K562 (cell line): ENCODE measurements at regions not wholly inside any gene's neighbourhood (a gene's known extent, or its start where the extent isn't known, plus 50 kb on each side); places are given as distances from the start of the nearest gene placed in this dataset.

Experiments used
- ATAC-seq: fragments of 200-7000 bp; cut with Tn5 transposase; 3 replicates; pipeline ENCODE4 v1.9.1; 2020; ENCODE audit warnings: moderate library complexity
- BruUV-seq: library from RNA; stranded (reverse); fragments of 400-500 nt; replicated peaks from 2 replicates; lab custom pipeline; 2021; lab: Mats Ljungman, UMichigan
- CTCF ChIA-PET: fragments of 300-600 bp; formaldehyde crosslinking; extraction: SDS; loops from one replicate; lab custom pipeline; 2021; ENCODE audit warnings: low intra/inter-chr PET ratio; lab: Yijun Ruan, JAX
- POLR2A ChIA-PET: fragments of 300-600, 350-650 bp; sonication (Branson Sonifier 250); formaldehyde crosslinking; extraction: SDS; loops from one replicate; lab custom pipeline; 2021; ENCODE audit warnings: antibody characterized with exemption, inconsistent platforms; lab: Yijun Ruan, JAX
- DNase-seq, 4 experiments: peaks; one replicate each; pipeline versions ENCODE4 v3.0.0 to v3.0.0-alpha.2; 2011 to 2018; ENCODE audit warnings: low spot score in 3 of 4, mixed read lengths in 3 of 4; ENCODE audit errors: extremely low read depth in 1 of 4
- FAIRE-seq: peaks from 2 replicates; lab custom pipeline; 2011; peaks lifted over from hg19 to GRCh38; lab: Jason Lieb, UNC
- H2AFZ ChIP-seq: 2 replicates; pipeline ENCODE4 v1.6.0; 2011; ENCODE audit warnings: low read depth, low read length, control low read depth, inconsistent platforms
- H3K27ac ChIP-seq: fragments of 200-600 bp; 3 replicates; pipeline ENCODE4 v1.8.0; 2011; ENCODE audit warnings: low read depth, mild to moderate bottlenecking, control low read depth, inconsistent platforms, low read length, moderate library complexity, mixed read lengths; ENCODE audit errors: extremely low read depth
- H3K27me3 ChIP-seq, 2 experiments: fragments of 300-600 bp in 1 of 2; 2 replicates in 1 of 2; 3 replicates in 1 of 2; pipeline versions ENCODE4 v1.6.0 to v1.8.0; 2011; ENCODE audit warnings: inconsistent platforms in 2 of 2, low read length in 2 of 2, mild to moderate bottlenecking in 1 of 2, mixed read lengths in 1 of 2, moderate library complexity in 1 of 2; ENCODE audit not compliant: control insufficient read depth in 2 of 2, insufficient read depth in 2 of 2
- H3K36me3 ChIP-seq: fragments of 300-600 bp; 3 replicates; pipeline ENCODE4 v1.8.0; 2011; ENCODE audit warnings: mild to moderate bottlenecking, low read length, inconsistent platforms; ENCODE audit not compliant: control insufficient read depth, insufficient read depth
- H3K4me1 ChIP-seq, 2 experiments: fragments of 200-600 bp in 1 of 2; replicated peaks in 1 of 2; 2 replicates in 1 of 2; 3 replicates in 1 of 2; pipeline versions ENCODE4 v1.5.1 to v1.8.0; 2011; ENCODE audit warnings: inconsistent platforms in 2 of 2, low read length in 2 of 2, mild to moderate bottlenecking in 1 of 2, mixed read lengths in 1 of 2, moderate library complexity in 1 of 2; ENCODE audit not compliant: control insufficient read depth in 2 of 2, insufficient read depth in 2 of 2
- H3K4me2 ChIP-seq: 2 replicates; pipeline ENCODE4 v1.6.1; 2011; ENCODE audit warnings: low read length, control low read depth, inconsistent platforms, mixed read lengths; ENCODE audit not compliant: insufficient read depth
- H3K4me3 ChIP-seq: fragments of 200-600 bp; sonication (generic), shearing (Covaris generic); 2 replicates; pipeline ENCODE4 v1.5.1; 2016; ENCODE audit warnings: control low read depth, inconsistent platforms
- H3K79me2 ChIP-seq: fragments of 200-600 bp; 3 replicates; pipeline ENCODE4 v1.8.0; 2011; ENCODE audit warnings: low read length, inconsistent platforms; ENCODE audit not compliant: control insufficient read depth, insufficient read depth
- H3K9ac ChIP-seq, 2 experiments: 2 replicates each; pipeline versions ENCODE4 v1.6.0 to v1.6.1; 2011; ENCODE audit warnings: low read depth in 2 of 2, low read length in 2 of 2, control low read depth in 1 of 2, inconsistent platforms in 1 of 2, mild to moderate bottlenecking in 1 of 2, mixed read lengths in 1 of 2; ENCODE audit not compliant: insufficient read depth in 1 of 2
- H3K9me1 ChIP-seq: one replicate; pipeline ENCODE4 v1.6.0; 2011; ENCODE audit warnings: inconsistent platforms, mild to moderate bottlenecking, low read length, moderate library complexity; ENCODE audit not compliant: control insufficient read depth, insufficient read depth
- H3K9me3 ChIP-seq: replicated peaks from 2 replicates; pipeline ENCODE4 v1.5.1; 2011; ENCODE audit warnings: low read depth, low read length, inconsistent platforms; ENCODE audit not compliant: control insufficient read depth, insufficient read depth
- H4K20me1 ChIP-seq: replicated peaks from 2 replicates; pipeline ENCODE4 v1.6.1; 2011; ENCODE audit warnings: low read length, inconsistent platforms, mixed read lengths; ENCODE audit not compliant: control insufficient read depth, insufficient read depth
- CHD4 ChIP-seq: fragments of 200-600 bp; sonication (generic); IDR thresholded peaks from 3 replicates; pipeline ENCODE4 v1.6.1; 2012; ENCODE audit warnings: low read depth, mild to moderate bottlenecking, mixed read lengths, low read length, inconsistent platforms; ENCODE audit not compliant: insufficient read depth, insufficient replicate concordance, poor library complexity, severe bottlenecking
- EWSR1 ChIP-seq: fragments of 450-650 bp; IDR thresholded peaks from 2 replicates; pipeline ENCODE4 v1.6.1; 2018; ENCODE audit warnings: borderline replicate concordance, mild to moderate bottlenecking, low read depth, moderate library complexity; ENCODE audit not compliant: partially characterized antibody
- GATAD2B ChIP-seq: fragments of 450-650 bp; IDR thresholded peaks from 2 replicates; pipeline ENCODE4 v1.6.1; 2017; ENCODE audit warnings: mild to moderate bottlenecking, borderline replicate concordance
- GTF2F1 ChIP-seq: IDR thresholded peaks from 2 replicates; pipeline ENCODE4 v1.6.1; 2011; ENCODE audit warnings: low read depth, low read length, improper control_type of control experiment
- HDAC2 ChIP-seq: fragments of 450-650 bp; IDR thresholded peaks from 2 replicates; pipeline ENCODE4 v1.6.1; 2016; ENCODE audit warnings: mild to moderate bottlenecking
- ILK ChIP-seq: fragments of 450-650 bp; IDR thresholded peaks from 2 replicates; pipeline ENCODE4 v1.6.1; 2016; ENCODE audit warnings: missing genetic modification characterization, low read depth, mild to moderate bottlenecking, missing compliant biosample characterization, moderate library complexity, borderline replicate concordance
- PHB ChIP-seq: fragments of 250-450 bp; sonication (Bioruptor Pico); IDR thresholded peaks from 2 replicates; pipeline ENCODE4 v1.5.0; 2021
- PHF8 ChIP-seq: fragments of 200-600 bp; sonication (generic); IDR thresholded peaks from 2 replicates; pipeline ENCODE4 v1.6.1; 2012; ENCODE audit warnings: mixed run types, mild to moderate bottlenecking, inconsistent platforms, low read length, moderate library complexity, borderline replicate concordance
- STAT5A ChIP-seq: IDR thresholded peaks from 2 replicates; pipeline ENCODE4 v1.6.1; 2012; ENCODE audit warnings: low read length, inconsistent platforms, borderline replicate concordance
- ZNF668 ChIP-seq: fragments of 250-450 bp; sonication (Bioruptor Pico); IDR thresholded peaks from 2 replicates; pipeline ENCODE4 v1.8.0; 2022; ENCODE audit warnings: mild to moderate bottlenecking, inconsistent platforms
- WGBS: fragments of 100-300 bp; shearing (Covaris generic); methylation state at CpG from one replicate; pipeline ENCODE4 v1.1.6; 2016; ENCODE audit warnings: low coverage, mixed read lengths; ENCODE audit not compliant: insufficient coverage; ENCODE audit errors: missing lambda C conversion rate; 5-methylcytosine and 5-hydroxymethylcytosine counted together
- in situ Hi-C: fragments of 300-500 bp; cut with MboI; formaldehyde crosslinking; loops from 4 replicates; pipeline ENCODE4 v1.15.0; 2018; ENCODE audit warnings: inconsistent platforms, mixed read lengths
- intact Hi-C: fragments of 100-400 bp; cut with micrococcal nuclease; formaldehyde crosslinking; loops from 2 replicates; pipeline ENCODE4 v1.14.2; 2022
- TF ChIP-seq, protein P1 (sequence below): sonication (generic); formaldehyde crosslinking; IDR thresholded peaks from 2 replicates; pipeline ENCODE4 v1.8.1; 2023; ENCODE audit warnings: mild to moderate bottlenecking, missing genetic modification reagents
- TF ChIP-seq, protein P2 (sequence below): fragments of 450-650 bp; IDR thresholded peaks from 2 replicates; pipeline ENCODE4 v1.6.1; 2017; ENCODE audit warnings: antibody characterized with exemption, mild to moderate bottlenecking

DNA sequence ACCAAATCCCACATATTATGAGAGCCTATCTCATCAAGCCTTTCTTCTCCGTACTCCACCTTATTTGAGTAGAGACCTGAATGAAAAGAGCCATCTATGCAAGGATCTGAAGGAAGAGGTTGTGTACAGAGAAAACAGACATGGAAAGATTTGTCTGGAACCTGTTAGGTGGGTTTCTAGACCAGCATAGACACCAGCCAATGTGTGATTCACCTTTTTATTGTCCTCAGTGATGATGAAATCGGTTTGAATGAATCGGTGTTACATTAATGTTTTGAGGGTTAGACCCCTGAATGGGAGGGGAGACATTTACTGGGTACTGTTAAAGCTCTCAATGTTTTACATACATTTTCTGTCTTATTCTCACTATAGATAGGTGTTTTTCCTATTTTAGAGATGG, 223.6 kb downstream of the NMUR2 start:
- Histone ChIP-seq H3K4me3 (no peak overlapping the region), H2AFZ (no peak overlapping the region), H3K9ac (no peak overlapping the region), H3K9me3 (no peaks in the 10 kb centered on the region), H3K79me2 (no peaks in the 10 kb centered on the region), H3K27me3 (no peaks in the 10 kb centered on the region), H3K27ac (no peak overlapping the region), H4K20me1 (no peaks in the 10 kb centered on the region), H3K4me1 (no peaks in the 10 kb centered on the region), H3K4me2 (no peak overlapping the region), H3K36me3 (no peaks in the 10 kb centered on the region), H3K9me1 (no peaks in the 10 kb centered on the region)
- WGBS = 5% methylated on average over 3 of the region's 3 CpGs
- FAIRE-seq (no peak), ATAC-seq (no peak), DNase-seq (no peak)
- intact Hi-C loops = no loop called here
- BruUV-seq = no TSS peak
- POLR2A ChIA-PET = no interaction called here
- CTCF ChIA-PET = no interaction called here
- in situ Hi-C loops = no loop called here
- TF ChIP-seq HDAC2 (no peak), GTF2F1 (no peak), ILK (tag) (no peak), PHB (CRISPR knock-in tag) (no peak), EWSR1 (no peak), CHD4 (no peak), STAT5A (no peak), ZNF668 (no peak), GATAD2B (no peak), PHF8 (no peak)
- TF ChIP-seq, protein P1, sequence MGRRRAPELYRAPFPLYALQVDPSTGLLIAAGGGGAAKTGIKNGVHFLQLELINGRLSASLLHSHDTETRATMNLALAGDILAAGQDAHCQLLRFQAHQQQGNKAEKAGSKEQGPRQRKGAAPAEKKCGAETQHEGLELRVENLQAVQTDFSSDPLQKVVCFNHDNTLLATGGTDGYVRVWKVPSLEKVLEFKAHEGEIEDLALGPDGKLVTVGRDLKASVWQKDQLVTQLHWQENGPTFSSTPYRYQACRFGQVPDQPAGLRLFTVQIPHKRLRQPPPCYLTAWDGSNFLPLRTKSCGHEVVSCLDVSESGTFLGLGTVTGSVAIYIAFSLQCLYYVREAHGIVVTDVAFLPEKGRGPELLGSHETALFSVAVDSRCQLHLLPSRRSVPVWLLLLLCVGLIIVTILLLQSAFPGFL (CRISPR knock-in tag) = no peak
- TF ChIP-seq, protein P2, sequence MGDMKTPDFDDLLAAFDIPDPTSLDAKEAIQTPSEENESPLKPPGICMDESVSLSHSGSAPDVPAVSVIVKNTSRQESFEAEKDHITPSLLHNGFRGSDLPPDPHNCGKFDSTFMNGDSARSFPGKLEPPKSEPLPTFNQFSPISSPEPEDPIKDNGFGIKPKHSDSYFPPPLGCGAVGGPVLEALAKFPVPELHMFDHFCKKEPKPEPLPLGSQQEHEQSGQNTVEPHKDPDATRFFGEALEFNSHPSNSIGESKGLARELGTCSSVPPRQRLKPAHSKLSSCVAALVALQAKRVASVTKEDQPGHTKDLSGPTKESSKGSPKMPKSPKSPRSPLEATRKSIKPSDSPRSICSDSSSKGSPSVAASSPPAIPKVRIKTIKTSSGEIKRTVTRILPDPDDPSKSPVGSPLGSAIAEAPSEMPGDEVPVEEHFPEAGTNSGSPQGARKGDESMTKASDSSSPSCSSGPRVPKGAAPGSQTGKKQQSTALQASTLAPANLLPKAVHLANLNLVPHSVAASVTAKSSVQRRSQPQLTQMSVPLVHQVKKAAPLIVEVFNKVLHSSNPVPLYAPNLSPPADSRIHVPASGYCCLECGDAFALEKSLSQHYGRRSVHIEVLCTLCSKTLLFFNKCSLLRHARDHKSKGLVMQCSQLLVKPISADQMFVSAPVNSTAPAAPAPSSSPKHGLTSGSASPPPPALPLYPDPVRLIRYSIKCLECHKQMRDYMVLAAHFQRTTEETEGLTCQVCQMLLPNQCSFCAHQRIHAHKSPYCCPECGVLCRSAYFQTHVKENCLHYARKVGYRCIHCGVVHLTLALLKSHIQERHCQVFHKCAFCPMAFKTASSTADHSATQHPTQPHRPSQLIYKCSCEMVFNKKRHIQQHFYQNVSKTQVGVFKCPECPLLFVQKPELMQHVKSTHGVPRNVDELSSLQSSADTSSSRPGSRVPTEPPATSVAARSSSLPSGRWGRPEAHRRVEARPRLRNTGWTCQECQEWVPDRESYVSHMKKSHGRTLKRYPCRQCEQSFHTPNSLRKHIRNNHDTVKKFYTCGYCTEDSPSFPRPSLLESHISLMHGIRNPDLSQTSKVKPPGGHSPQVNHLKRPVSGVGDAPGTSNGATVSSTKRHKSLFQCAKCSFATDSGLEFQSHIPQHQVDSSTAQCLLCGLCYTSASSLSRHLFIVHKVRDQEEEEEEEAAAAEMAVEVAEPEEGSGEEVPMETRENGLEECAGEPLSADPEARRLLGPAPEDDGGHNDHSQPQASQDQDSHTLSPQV = no peak
